Glomerular endothelial cell (primary cell): ENCODE measurements at regions not wholly inside any gene's neighbourhood (a gene's known extent, or its start where the extent isn't known, plus 50 kb on each side); places are given as distances from the start of the nearest gene placed in this dataset.
"Not testable (repeated sequence)": the region's sequence is repeated elsewhere in the genome, so short reads cannot be mapped to it uniquely, and the experiment has no call there.

Experiments used
- DNase-seq: peaks from one replicate; pipeline ENCODE4 v3.0.0-alpha.2; 2011; ENCODE audit warnings: low read depth, low spot score; ENCODE audit errors: extremely low read depth

- not testable (repeated sequence) for DNase-seq
Observed at GRCh38 chr6:26795474-26796307, 136.1 kb upstream of the ZNF322 start.

DNA sequence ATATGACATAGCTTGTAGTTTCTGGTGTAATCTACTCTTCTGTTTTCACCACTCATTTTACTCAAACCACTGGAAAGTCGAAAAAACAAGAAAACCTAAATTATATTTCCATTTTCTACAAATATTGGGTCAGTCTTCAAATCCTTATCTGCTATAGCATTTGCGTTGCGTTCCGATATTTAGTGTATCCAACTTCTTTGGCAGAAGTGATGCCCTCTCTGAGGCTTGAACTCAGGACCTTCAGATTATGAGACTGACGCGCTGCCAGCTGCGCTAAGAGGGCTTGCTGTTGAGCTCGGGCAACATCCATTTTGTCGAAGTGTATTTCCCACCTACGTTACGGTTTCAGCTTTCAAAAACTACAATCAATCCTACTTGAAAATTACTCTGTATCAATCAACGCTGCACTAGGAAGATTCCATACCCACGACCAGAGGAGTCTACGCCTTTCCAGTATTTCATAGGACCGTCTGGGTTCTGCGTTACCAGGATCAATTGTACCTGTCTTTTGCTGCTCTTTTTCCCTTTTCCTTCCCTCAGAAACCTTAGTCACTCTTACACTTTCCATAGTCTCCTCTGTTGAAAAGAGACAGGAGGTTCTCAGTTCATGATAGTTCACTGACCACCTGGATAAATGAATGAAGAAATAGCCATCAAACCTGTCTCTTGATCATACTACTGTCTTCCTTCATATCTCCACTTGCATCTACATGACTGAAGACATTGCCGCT lies 140.5 kb upstream of the ZNF322 start:
- DNase-seq: not testable (repeated sequence)

DNA sequence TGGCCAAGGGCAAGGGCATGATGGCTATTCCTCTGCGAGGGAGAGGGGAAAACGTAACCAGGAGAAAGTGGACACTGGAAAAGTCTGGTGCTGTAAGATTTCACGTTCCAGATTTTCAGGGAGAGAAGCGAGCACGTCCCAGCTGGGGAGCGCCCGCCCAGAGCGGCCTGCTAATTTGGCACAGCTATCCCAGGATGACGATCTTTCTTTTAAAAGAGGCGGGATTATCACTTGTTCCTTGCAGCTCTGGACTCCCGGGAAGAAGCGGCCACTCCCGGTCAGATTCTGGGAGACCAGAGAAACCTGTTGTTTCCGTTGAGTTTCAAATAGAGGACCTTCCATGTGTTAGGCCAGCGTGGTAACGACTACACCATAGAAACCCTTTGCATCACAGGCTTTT lies 144.2 kb upstream of the ZNF322 start:
- DNase-seq: not testable (repeated sequence)

DNA sequence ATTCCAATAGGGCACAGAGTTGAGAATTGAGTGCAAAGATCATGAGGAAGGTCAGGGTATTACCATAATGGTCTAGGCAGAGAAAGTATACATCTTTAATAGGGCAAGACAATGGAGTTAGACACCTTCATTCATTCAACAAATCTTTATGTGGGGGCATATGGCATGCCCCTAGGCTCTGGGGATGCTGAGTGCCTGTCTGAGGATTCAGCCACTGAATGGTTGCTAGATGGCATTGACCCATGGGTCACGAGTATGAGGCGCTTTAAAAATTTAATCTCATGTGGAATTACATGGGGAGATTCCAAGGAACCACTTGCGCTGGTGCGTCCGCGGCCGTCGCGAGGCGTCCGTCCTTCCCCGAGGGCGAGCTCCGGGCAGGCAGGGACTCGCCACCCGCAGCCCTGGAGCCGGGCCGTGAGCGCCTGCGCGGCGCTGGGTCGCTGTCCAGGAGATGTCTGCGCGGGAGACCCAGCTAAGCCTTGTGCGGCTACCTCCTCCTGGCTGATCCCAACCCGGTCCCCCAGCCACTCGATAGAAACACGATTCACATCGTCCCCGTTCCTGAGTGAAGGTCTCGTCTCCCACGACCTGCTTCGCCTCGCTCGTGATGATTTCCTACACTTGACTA lies 152.1 kb upstream of the ZNF322 start:
- not testable (repeated sequence) for DNase-seq

GRCh38 chr6:26818640-26819225 lies 159.2 kb upstream of the ZNF322 start:
- not testable (repeated sequence) for DNase-seq

GRCh38 chr6:26827965-26828364 lies 168.4 kb upstream of the ZNF322 start:
- not testable (repeated sequence) for DNase-seq

- DNase-seq: not testable (repeated sequence)
Observed at GRCh38 chr6:26829480-26829879, 169.9 kb upstream of the ZNF322 start.

GRCh38 chr6:26830992-26831391 lies 171.4 kb upstream of the ZNF322 start:
- not testable (repeated sequence) for DNase-seq

GRCh38 chr6:26835707-26836106 lies 176.2 kb upstream of the ZNF322 start:
- DNase-seq: not testable (repeated sequence)

- DNase-seq: not testable (repeated sequence)
Observed at GRCh38 chr6:26836657-26837056, 177.1 kb upstream of the ZNF322 start.

DNA sequence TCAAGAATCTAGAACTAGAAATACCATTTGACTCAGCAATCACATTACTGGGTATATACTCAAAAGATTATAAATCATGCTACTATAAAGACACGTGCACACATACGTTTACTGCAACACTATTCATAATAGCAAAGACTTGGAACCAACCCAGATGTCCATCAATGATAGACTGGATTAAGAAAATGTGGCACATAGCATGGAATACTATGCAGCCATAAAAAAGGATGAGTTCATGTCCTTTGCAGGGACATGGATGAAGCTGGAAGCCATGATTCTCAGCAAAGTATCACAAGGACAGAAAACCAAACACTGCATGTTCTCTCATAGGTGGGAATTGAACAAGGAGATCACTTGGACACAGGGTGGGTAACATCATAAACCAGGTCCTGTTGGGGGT lies 185.3 kb upstream of the ZNF322 start:
- DNase-seq: not testable (repeated sequence)

- not testable (repeated sequence) for DNase-seq
Observed at GRCh38 chr6:26857289-26857688, 197.7 kb upstream of the ZNF322 start.

GRCh38 chr6:26859067-26859770 lies 199.7 kb upstream of the ZNF322 start:
- not testable (repeated sequence) for DNase-seq

DNA sequence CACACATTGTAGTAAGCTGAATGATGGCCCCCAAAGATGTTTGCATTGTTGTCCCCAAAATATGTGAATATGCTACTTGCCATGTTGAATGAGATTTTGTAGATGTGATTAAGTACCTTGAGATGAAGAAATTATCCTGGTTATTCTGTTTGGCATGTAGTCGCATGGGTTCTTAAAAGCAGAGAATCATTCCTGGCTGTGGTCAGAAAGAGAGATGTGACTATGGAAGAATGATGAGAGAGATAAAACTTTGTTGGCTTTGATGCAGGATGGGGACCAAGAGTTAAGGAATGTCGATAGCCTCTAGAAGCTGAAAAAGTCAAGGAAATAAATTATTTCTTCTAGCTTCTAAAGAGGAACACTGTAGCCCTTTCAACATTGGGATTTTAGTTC lies 200.2 kb upstream of the ZNF322 start:
- not testable (repeated sequence) for DNase-seq

DNA sequence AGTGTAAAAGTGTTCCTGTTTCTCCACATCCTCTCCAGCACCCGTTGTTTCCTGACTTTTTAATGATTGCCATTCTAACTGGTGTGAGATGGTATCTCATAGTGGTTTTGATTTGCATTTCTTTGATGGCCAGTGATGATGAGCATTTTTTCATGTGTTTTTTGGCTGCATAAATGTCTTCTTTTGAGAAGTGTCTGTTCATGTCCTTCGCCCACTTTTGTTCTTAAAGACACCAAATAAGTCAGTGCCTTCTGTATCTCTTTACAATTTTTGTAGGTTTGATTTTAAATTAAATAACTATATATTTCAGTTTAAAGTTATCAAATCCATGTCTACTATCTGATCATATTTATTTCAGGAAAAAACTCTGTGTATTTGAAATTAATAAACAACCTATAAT lies 202.4 kb upstream of the ZNF322 start:
- not testable (repeated sequence) for DNase-seq

GRCh38 chr6:26863641-26864040 lies 204.1 kb upstream of the ZNF322 start:
- not testable (repeated sequence) for DNase-seq

- DNase-seq: not testable (repeated sequence)
Observed at GRCh38 chr6:26898785-26899184, 239.2 kb upstream of the ZNF322 start.

- DNase-seq: not testable (repeated sequence)
Observed at GRCh38 chr6:26924206-26924605, 264.7 kb upstream of the ZNF322 start.

GRCh38 chr6:26928190-26928589 lies 268.6 kb upstream of the ZNF322 start:
- not testable (repeated sequence) for DNase-seq

DNA sequence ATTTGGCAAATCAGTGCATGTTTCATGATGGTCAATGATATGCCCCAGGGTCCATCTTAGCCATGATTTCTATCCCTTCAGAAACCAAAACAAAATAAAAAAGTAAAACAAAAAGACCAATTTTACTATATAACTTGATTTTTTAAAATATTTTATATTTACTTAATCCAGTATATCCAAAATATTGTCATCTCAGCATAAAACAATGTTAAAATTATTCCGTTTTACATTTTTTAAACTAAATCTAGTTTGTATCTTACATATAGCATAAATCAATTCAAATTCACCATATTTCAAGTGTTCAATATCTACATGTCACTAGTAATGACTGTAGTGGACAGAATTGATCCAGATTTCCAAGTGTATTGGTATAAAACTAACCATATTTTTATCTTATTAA lies 277.7 kb upstream of the ZNF322 start:
- not testable (repeated sequence) for DNase-seq
